Osteoblast (primary cell): ENCODE measurements at regions not wholly inside any gene's neighbourhood (a gene's known extent, or its start where the extent isn't known, plus 50 kb on each side); places are given as distances from the start of the nearest gene placed in this dataset.

Experiments
- DNase-seq: peaks from one replicate; pipeline ENCODE4 v3.0.0; 2011; ENCODE audit warnings: low spot score, mixed read lengths; ENCODE audit not compliant: insufficient read length; ENCODE audit errors: missing footprints
- H2AFZ ChIP-seq: 2 replicates; pipeline ENCODE4 v1.6.0; 2011; ENCODE audit warnings: mild to moderate bottlenecking, low read length
- H3K27ac ChIP-seq: 2 replicates; pipeline ENCODE4 v1.5.1; 2011; ENCODE audit warnings: mild to moderate bottlenecking, low read depth, low read length, moderate library complexity
- H3K27me3 ChIP-seq: 2 replicates; pipeline ENCODE4 v1.6.0; 2012; ENCODE audit warnings: mild to moderate bottlenecking, control low read depth, inconsistent platforms, low read length, moderate library complexity; ENCODE audit not compliant: insufficient read depth
- H3K36me3 ChIP-seq: 2 replicates; pipeline ENCODE4 v1.5.1; 2011; ENCODE audit warnings: mild to moderate bottlenecking, low read length, control low read depth, moderate library complexity; ENCODE audit not compliant: insufficient read depth
- H3K4me1 ChIP-seq: 2 replicates; pipeline ENCODE4 v1.5.1; 2011; ENCODE audit warnings: mild to moderate bottlenecking, low read length, control low read depth, moderate library complexity; ENCODE audit not compliant: insufficient read depth
- H3K4me2 ChIP-seq: 2 replicates; pipeline ENCODE4 v1.6.0; 2011; ENCODE audit warnings: mild to moderate bottlenecking, low read length; ENCODE audit not compliant: insufficient read depth
- H3K4me3 ChIP-seq: fragments of 200-600 bp; sonication (generic); 3 replicates; pipeline ENCODE4 v1.5.1; 2012; ENCODE audit warnings: mild to moderate bottlenecking, low read length, inconsistent platforms; ENCODE audit not compliant: insufficient read depth
- H3K79me2 ChIP-seq: 2 replicates; pipeline ENCODE4 v1.6.0; 2012; ENCODE audit warnings: mild to moderate bottlenecking, low read length, control low read depth, inconsistent platforms; ENCODE audit not compliant: insufficient read depth
- H3K9me3 ChIP-seq: 2 replicates; pipeline ENCODE4 v1.5.1; 2011; ENCODE audit warnings: low read depth, low read length, control low read depth
- H4K20me1 ChIP-seq: 2 replicates; pipeline ENCODE4 v1.6.0; 2012; ENCODE audit warnings: mild to moderate bottlenecking, low read length, control low read depth; ENCODE audit not compliant: insufficient read depth
- TF ChIP-seq, protein P1 (sequence below): IDR thresholded peaks from 2 replicates; pipeline ENCODE4 v1.5.1; 2011; ENCODE audit warnings: mild to moderate bottlenecking, low read depth, low read length, moderate library complexity; ENCODE audit errors: extremely low read depth

DNA sequence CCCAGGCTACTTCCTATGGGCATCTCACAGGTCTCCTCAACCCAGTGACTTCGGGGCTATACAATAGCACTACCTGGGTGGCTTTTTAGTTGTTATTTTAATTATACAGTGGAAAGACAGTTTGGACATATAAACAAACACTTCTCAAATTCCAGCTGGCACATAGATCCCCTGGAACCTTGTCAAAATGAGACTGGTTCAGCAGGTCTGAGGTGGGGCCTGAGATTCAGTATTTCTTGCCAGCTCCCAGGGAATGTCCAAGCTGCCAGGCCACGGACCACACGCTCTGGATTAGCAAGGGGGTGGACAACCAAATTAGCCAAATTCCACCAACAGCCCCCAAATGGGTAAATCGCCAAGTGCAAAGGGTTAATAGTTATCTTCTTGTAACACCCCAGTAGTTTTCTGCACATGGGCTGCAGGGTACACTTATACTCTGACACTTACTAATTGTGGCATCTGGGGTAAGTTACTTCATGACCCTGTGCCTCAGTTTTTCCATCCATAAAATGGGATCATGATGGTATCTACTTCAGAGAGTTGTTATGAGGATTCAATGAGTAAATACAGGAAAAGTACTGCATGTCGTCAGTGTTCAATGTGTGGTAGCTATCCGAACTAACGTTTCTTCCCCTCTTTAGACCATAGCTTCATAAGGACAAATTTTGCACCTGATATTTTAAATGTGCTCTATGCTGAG is 789.4 kb upstream of the TBX3 start:
- Histone ChIP-seq H3K4me3 (no peak overlapping the region), H3K27me3 (no peaks in the 10 kb centered on the region), H3K4me1 (no peaks in the 10 kb centered on the region), H3K27ac (no peak overlapping the region), H3K36me3 (no peaks in the 10 kb centered on the region), H3K4me2 (no peak overlapping the region), H4K20me1 (no peaks in the 10 kb centered on the region), H3K79me2 (no peaks in the 10 kb centered on the region), H2AFZ (no peak overlapping the region), H3K9me3 (no peaks in the 10 kb centered on the region)
- TF ChIP-seq, protein P1, sequence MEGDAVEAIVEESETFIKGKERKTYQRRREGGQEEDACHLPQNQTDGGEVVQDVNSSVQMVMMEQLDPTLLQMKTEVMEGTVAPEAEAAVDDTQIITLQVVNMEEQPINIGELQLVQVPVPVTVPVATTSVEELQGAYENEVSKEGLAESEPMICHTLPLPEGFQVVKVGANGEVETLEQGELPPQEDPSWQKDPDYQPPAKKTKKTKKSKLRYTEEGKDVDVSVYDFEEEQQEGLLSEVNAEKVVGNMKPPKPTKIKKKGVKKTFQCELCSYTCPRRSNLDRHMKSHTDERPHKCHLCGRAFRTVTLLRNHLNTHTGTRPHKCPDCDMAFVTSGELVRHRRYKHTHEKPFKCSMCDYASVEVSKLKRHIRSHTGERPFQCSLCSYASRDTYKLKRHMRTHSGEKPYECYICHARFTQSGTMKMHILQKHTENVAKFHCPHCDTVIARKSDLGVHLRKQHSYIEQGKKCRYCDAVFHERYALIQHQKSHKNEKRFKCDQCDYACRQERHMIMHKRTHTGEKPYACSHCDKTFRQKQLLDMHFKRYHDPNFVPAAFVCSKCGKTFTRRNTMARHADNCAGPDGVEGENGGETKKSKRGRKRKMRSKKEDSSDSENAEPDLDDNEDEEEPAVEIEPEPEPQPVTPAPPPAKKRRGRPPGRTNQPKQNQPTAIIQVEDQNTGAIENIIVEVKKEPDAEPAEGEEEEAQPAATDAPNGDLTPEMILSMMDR: no peak
- no peak for DNase-seq

DNA sequence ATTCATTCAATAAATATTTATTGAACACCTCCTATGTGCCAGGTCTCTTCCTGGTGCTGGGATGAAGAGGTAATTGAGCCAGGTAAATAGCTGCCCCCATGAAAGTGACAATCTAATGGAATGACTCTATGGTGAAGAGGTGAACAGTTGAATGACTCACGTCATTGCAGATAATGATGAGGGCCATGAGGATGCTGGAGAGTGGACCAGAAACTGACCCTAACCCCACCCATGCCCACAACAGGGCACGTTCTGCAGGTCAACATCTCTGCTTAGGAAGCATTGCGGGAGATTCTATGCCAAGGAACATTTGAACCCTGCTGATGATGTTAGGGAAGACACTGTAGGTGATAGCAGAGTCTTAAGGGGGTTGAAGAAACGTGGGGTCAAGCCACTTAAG is 788.9 kb upstream of the TBX3 start:
- Histone ChIP-seq H3K4me2 (no peak overlapping the region), H3K27ac (no peak overlapping the region), H2AFZ (no peak overlapping the region), H3K79me2 (no peaks in the 10 kb centered on the region), H3K36me3 (no peaks in the 10 kb centered on the region), H4K20me1 (no peaks in the 10 kb centered on the region), H3K4me3 (no peak overlapping the region), H3K9me3 (no peaks in the 10 kb centered on the region), H3K27me3 (no peaks in the 10 kb centered on the region), H3K4me1 (no peaks in the 10 kb centered on the region)
- TF ChIP-seq, protein P1: no peak
- no peak for DNase-seq

DNA sequence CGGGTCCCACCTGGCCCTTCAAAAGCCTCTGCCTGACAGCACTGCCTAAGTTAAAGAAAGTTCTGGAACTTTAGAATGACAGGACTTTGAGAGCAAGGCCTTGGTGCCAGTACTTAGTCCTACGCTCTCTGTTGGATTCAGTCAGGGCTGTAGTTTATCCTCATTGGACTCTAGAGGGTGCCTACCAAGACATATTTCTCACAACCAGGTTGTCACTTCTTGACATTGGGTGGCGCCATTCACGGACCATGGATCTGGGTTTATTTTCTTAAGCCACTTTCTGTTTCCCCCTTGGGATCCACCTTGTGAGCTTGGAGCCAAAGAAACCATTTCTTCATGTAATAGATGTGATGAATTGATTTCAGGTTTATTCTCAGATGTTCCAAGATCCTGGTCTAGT is 787.0 kb upstream of the TBX3 start:
- Histone ChIP-seq H2AFZ (no peak overlapping the region), H3K9me3 (no peaks in the 10 kb centered on the region), H3K27me3 (no peaks in the 10 kb centered on the region), H3K4me1 (no peaks in the 10 kb centered on the region), H3K36me3 (no peaks in the 10 kb centered on the region), H3K27ac (no peak overlapping the region), H4K20me1 (no peaks in the 10 kb centered on the region), H3K79me2 (no peaks in the 10 kb centered on the region), H3K4me3 (no peak overlapping the region), H3K4me2 (no peak overlapping the region)
- TF ChIP-seq, protein P1: no peak
- DNase-seq: no peak

DNA sequence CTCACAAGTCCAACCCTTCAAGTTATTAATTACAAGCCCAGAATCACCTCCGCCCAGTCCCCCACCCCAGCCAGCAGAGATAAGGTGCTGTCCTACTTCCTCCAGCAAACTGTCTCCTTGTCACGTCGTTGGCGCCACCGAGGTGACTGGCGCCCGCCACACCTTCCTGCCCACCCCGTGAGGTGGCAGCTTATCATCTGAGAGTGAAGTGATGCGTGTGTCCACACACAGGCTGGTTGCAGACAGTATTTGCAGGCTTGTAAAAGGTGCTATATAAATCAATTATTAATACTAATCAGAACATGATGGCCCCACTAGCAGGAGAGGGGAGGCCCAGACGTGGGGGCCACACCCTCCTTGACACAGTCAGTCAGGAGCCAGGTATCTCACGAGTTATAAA is 786.6 kb upstream of the TBX3 start:
- Histone ChIP-seq H3K27ac (no peak overlapping the region), H3K4me2 (no peak overlapping the region), H3K9me3 (no peaks in the 10 kb centered on the region), H3K36me3 (no peaks in the 10 kb centered on the region), H3K4me3 (no peak overlapping the region), H3K27me3 (no peaks in the 10 kb centered on the region), H2AFZ (no peak overlapping the region), H3K4me1 (no peaks in the 10 kb centered on the region), H4K20me1 (no peaks in the 10 kb centered on the region), H3K79me2 (no peaks in the 10 kb centered on the region)
- no peak for DNase-seq
- TF ChIP-seq, protein P1: no peak
